Nephron progenitor cell (in vitro differentiated cells): ENCODE measurements at regions not wholly inside any gene's neighbourhood (a gene's known extent, or its start where the extent isn't known, plus 50 kb on each side); places are given as distances from the start of the nearest gene placed in this dataset.

Experiments
- DNase-seq: peaks from one replicate; pipeline ENCODE4 v3.0.0; 2021
- H3K27ac Mint-ChIP-seq: 2 replicates; pipeline ENCODE4 v1.8.0; 2021; ENCODE audit warnings: mild to moderate bottlenecking, moderate library complexity, mixed read lengths
- H3K27me3 Mint-ChIP-seq: 2 replicates; pipeline ENCODE4 v1.8.0; 2021; ENCODE audit warnings: mild to moderate bottlenecking, low read depth, mixed read lengths; ENCODE audit not compliant: poor library complexity
- H3K36me3 Mint-ChIP-seq: 2 replicates; pipeline ENCODE4 v1.8.0; 2021; ENCODE audit warnings: low read depth, mixed read lengths
- H3K4me1 Mint-ChIP-seq: 2 replicates; pipeline ENCODE4 v1.8.0; 2021; ENCODE audit warnings: mixed read lengths
- H3K4me3 Mint-ChIP-seq: 2 replicates; pipeline ENCODE4 v1.8.0; 2021; ENCODE audit warnings: mild to moderate bottlenecking, moderate library complexity, mixed read lengths
- H3K9me3 Mint-ChIP-seq: 2 replicates; pipeline ENCODE4 v1.8.0; 2021; ENCODE audit warnings: mild to moderate bottlenecking, moderate library complexity, mixed read lengths
- TF ChIP-seq, protein P1 (sequence below): fragments of 200-600 bp; sonication (generic); IDR thresholded peaks from 2 replicates; pipeline ENCODE4 v1.5.0; 2021; ENCODE audit warnings: antibody characterized with exemption

DNA sequence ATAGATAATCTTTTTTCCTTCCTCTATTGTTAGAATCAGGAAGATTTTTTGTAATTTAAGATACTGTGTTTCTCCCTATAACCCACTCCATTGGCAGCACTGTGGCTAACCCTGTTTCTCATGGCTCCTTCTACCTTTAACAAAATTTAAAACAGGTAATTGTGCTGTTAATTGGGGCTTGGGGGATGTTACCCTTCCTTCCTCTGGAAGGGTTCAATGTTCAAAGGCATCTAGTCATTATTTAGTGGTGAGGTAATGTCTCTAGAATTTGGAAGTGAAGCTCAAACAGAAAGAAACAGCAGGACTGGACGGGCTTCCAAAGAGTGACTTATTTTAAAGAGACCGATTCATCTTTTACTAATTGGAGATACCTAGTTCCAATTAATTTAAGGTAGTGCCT is 166.4 kb downstream of the TRIML1 start:
- Mint-ChIP-seq H3K36me3 (no peaks in the 10 kb centered on the region), H3K27me3 (peaks cover 5% of the 10 kb centered on the region), H3K4me3 (no peak overlapping the region), H3K9me3 (peaks cover 16% of the 10 kb centered on the region), H3K27ac (no peak overlapping the region), H3K4me1 (no peaks in the 10 kb centered on the region)
- no peak for DNase-seq
- TF ChIP-seq, protein P1, sequence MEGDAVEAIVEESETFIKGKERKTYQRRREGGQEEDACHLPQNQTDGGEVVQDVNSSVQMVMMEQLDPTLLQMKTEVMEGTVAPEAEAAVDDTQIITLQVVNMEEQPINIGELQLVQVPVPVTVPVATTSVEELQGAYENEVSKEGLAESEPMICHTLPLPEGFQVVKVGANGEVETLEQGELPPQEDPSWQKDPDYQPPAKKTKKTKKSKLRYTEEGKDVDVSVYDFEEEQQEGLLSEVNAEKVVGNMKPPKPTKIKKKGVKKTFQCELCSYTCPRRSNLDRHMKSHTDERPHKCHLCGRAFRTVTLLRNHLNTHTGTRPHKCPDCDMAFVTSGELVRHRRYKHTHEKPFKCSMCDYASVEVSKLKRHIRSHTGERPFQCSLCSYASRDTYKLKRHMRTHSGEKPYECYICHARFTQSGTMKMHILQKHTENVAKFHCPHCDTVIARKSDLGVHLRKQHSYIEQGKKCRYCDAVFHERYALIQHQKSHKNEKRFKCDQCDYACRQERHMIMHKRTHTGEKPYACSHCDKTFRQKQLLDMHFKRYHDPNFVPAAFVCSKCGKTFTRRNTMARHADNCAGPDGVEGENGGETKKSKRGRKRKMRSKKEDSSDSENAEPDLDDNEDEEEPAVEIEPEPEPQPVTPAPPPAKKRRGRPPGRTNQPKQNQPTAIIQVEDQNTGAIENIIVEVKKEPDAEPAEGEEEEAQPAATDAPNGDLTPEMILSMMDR, result no peak

DNA sequence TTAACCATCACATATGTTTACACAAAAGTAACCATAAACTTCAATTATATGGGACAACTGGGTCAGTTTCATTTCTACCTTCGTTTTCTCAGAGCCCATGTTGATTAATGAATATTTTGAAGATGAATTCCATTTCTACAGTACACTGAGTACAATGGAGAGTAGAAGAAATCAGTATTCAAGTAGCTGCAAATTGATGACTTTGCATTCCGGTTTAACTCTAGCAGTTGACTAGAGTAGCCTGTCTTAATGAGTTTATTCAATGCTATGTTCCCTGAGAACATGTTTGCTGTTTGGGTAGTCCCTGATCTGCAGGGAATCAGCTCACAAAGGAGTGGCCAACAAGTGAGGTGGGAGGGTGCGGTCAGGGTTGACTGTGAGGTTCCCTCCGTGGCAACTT is 168.3 kb downstream of the TRIML1 start:
- no peak for DNase-seq
- Mint-ChIP-seq H3K4me1 (no peaks in the 10 kb centered on the region), H3K36me3 (no peaks in the 10 kb centered on the region), H3K4me3 (no peak overlapping the region), H3K9me3 (peaks cover 4% of the 10 kb centered on the region), H3K27ac (no peak overlapping the region), H3K27me3 (no peaks in the 10 kb centered on the region)
- TF ChIP-seq, protein P1, result no peak

DNA sequence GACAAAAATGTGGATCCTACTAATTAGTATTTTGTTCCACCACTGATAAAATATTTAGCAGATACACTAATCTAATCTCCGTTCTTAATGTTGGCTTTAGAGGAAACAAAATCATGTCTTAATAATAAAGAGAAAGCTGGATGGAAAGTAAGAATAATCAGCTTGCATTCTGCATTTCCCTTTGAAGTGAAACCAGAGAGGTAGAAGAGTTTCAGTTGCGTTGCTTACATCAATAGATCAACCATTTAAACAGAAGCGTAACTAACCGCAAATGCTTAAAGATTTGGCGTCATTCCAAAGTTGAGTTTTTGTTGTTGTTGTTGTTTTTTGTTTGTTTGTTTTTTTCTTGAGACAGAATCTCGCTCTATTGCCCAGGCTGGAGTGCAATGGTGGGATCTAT is 168.9 kb downstream of the TRIML1 start:
- Mint-ChIP-seq H3K27ac (no peak overlapping the region), H3K4me3 (no peak overlapping the region), H3K36me3 (no peaks in the 10 kb centered on the region), H3K9me3 (peaks cover 4% of the 10 kb centered on the region), H3K4me1 (no peaks in the 10 kb centered on the region), H3K27me3 (no peaks in the 10 kb centered on the region)
- DNase-seq, result no peak
- TF ChIP-seq, protein P1, result no peak

DNA sequence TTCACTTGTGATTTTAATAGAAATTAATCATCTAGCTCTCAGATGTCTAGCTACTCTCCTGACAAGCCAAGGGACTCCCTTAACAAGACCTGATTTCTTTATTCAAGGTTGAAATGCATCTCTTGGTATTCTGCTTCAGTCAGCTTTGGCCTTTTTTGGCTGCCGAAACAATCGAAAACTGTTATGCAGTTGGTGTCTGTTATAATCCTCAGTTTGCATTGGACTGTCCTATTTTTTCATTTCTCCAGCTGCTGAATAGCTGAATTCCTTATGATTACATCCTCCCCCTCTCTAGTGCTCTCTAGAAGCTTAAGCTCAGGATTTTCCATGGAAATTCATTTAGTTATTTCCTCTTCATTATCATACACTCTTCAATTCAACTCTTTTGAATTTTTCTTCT is 177.2 kb downstream of the TRIML1 start:
- Mint-ChIP-seq H3K36me3 (no peaks in the 10 kb centered on the region), H3K27ac (no peak overlapping the region), H3K4me3 (no peak overlapping the region), H3K27me3 (peaks cover 4% of the 10 kb centered on the region), H3K9me3 (no peaks in the 10 kb centered on the region), H3K4me1 (no peaks in the 10 kb centered on the region)
- DNase-seq, result no peak
- TF ChIP-seq, protein P1, result no peak

DNA sequence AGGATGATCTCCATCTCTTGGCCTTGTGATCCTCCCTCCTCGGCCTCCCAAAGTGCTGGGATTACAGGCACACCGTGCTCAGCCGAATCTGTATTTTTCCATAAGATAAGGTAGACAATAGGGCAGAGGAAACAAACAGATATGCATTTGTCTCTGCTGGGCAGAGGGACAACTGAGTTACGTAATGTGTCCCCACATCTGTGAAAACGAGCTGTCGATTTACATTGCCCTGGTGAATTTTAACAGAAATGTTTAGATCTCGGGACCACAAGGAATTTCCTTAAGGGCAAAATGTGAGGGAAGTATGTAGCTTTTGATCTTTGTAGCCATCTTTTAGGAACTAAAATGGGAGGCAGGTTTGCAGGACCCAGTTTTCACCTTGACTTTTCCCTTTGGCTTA is 189.7 kb downstream of the TRIML1 start:
- no peak overlapping the region for H3K4me3 Mint-ChIP-seq
- no peaks in the 10 kb centered on the region for H3K4me1 Mint-ChIP-seq

DNA sequence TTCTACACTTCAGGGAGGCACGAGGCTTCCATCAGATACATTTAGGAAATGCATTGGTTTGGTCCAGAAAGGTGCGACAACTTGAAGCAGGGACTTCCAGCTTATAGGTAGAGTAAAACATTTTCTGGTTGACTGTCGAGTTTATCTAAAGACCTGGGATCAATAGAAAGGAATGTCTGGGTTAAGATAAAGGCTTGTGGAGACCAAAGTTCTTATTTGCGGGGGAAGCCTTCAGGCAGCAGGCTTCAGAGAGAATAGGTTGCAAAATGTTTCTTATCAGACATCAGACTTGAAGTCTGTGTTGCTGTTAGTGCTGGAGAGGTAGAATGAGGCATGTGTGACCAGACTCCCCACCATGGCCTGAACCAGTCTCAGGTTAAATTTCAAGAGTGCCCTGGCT is 190.3 kb downstream of the TRIML1 start:
- DNase-seq, result no peak
- no peak overlapping the region for H3K4me3 Mint-ChIP-seq
- no peaks in the 10 kb centered on the region for H3K36me3 Mint-ChIP-seq
- H3K4me1 Mint-ChIP-seq, result no peaks in the 10 kb centered on the region
- H3K27ac Mint-ChIP-seq, result peak overlapping the region; percentile 79
- H3K27me3 Mint-ChIP-seq, result peaks cover 7% of the 10 kb centered on the region
- peaks cover 9% of the 10 kb centered on the region for H3K9me3 Mint-ChIP-seq
- TF ChIP-seq, protein P1, result no peak

More for the DNA sequence above, 189.7 kb downstream of the TRIML1 start:
- TF ChIP-seq, protein P1, result no peak
- Mint-ChIP-seq H3K27me3 (peaks cover 7% of the 10 kb centered on the region), H3K36me3 (no peaks in the 10 kb centered on the region), H3K27ac (no peak overlapping the region), H3K9me3 (peaks cover 9% of the 10 kb centered on the region)
- no peak for DNase-seq
